ENCODE measurements at regions not wholly inside any gene's neighbourhood (a gene's known extent, or its start where the extent isn't known, plus 50 kb on each side); places are given as distances from the start of the nearest gene placed in this dataset.

DNA sequence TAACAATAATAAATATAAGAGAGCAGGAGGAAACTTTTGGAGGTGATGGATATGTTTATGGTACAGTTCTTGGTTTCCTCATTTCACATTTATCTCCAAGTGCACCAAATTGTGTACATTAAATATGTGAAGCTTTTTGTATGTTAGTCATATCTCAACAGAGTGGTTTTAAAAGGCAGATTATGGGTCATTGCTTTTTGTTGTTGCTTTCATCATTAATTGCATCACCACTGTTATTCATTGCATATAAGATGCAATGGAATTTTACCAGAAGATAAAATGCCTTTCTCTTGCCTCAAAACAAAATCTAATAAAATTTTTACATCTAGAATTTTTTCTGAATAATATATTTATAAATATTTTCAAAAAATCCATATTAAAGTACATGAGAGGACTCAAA lies 1198.9 kb upstream of the GBE1 start:
- no peaks in the 10 kb centered on the region for H3K27me3 ChIP-seq (ENCODE audit: insufficient read depth, poor library complexity, severe bottlenecking)
- TF ChIP-seq SPI1 (IDR thresholded peaks at IDR 0.05; ENCODE audit: borderline replicate concordance, low read depth) (no peak), POLR2AphosphoS5 (IDR thresholded peaks at IDR 0.05; ENCODE audit: low read depth) (no peak), GABPA (IDR thresholded peaks at IDR 0.05; ENCODE audit: low read depth) (no peak)
- TF ChIP-seq, protein P1, sequence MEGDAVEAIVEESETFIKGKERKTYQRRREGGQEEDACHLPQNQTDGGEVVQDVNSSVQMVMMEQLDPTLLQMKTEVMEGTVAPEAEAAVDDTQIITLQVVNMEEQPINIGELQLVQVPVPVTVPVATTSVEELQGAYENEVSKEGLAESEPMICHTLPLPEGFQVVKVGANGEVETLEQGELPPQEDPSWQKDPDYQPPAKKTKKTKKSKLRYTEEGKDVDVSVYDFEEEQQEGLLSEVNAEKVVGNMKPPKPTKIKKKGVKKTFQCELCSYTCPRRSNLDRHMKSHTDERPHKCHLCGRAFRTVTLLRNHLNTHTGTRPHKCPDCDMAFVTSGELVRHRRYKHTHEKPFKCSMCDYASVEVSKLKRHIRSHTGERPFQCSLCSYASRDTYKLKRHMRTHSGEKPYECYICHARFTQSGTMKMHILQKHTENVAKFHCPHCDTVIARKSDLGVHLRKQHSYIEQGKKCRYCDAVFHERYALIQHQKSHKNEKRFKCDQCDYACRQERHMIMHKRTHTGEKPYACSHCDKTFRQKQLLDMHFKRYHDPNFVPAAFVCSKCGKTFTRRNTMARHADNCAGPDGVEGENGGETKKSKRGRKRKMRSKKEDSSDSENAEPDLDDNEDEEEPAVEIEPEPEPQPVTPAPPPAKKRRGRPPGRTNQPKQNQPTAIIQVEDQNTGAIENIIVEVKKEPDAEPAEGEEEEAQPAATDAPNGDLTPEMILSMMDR (IDR thresholded peaks at IDR 0.05; ENCODE audit: insufficient read depth, low read length) = no peak
- TF ChIP-seq, protein P2, sequence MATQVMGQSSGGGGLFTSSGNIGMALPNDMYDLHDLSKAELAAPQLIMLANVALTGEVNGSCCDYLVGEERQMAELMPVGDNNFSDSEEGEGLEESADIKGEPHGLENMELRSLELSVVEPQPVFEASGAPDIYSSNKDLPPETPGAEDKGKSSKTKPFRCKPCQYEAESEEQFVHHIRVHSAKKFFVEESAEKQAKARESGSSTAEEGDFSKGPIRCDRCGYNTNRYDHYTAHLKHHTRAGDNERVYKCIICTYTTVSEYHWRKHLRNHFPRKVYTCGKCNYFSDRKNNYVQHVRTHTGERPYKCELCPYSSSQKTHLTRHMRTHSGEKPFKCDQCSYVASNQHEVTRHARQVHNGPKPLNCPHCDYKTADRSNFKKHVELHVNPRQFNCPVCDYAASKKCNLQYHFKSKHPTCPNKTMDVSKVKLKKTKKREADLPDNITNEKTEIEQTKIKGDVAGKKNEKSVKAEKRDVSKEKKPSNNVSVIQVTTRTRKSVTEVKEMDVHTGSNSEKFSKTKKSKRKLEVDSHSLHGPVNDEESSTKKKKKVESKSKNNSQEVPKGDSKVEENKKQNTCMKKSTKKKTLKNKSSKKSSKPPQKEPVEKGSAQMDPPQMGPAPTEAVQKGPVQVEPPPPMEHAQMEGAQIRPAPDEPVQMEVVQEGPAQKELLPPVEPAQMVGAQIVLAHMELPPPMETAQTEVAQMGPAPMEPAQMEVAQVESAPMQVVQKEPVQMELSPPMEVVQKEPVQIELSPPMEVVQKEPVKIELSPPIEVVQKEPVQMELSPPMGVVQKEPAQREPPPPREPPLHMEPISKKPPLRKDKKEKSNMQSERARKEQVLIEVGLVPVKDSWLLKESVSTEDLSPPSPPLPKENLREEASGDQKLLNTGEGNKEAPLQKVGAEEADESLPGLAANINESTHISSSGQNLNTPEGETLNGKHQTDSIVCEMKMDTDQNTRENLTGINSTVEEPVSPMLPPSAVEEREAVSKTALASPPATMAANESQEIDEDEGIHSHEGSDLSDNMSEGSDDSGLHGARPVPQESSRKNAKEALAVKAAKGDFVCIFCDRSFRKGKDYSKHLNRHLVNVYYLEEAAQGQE (IDR thresholded peaks at IDR 0.05; ENCODE audit: insufficient replicate concordance, low read depth) = no peak
- no peak overlapping the region for H3K27ac ChIP-seq (replicated peaks)
- no peak overlapping the region for H3K4me3 ChIP-seq (replicated peaks; ENCODE audit: insufficient read depth, low read length)
- no peak for DNase-seq (ENCODE audit: low read depth in 1 of 2, low spot score in 1 of 2)

GRCh38 chr3:82957696-82958095 lies 1196.3 kb upstream of the GBE1 start:
- DNase-seq (ENCODE audit: low read depth in 1 of 2, low spot score in 1 of 2) = no peak
- H3K27me3 ChIP-seq (ENCODE audit: insufficient read depth, poor library complexity, severe bottlenecking) = no peaks in the 10 kb centered on the region
- H3K27ac ChIP-seq (replicated peaks) = no peak overlapping the region
- TF ChIP-seq, protein P2 (IDR thresholded peaks at IDR 0.05; ENCODE audit: insufficient replicate concordance, low read depth) = no peak
- no peak for TF ChIP-seq POLR2AphosphoS5 (IDR thresholded peaks at IDR 0.05; ENCODE audit: low read depth)
- TF ChIP-seq GABPA (IDR thresholded peaks at IDR 0.05; ENCODE audit: low read depth) = no peak
- TF ChIP-seq, protein P1 (IDR thresholded peaks at IDR 0.05; ENCODE audit: insufficient read depth, low read length) = no peak
- no peak for TF ChIP-seq SPI1 (IDR thresholded peaks at IDR 0.05; ENCODE audit: borderline replicate concordance, low read depth)
- no peak overlapping the region for H3K4me3 ChIP-seq (replicated peaks; ENCODE audit: insufficient read depth, low read length)

DNA sequence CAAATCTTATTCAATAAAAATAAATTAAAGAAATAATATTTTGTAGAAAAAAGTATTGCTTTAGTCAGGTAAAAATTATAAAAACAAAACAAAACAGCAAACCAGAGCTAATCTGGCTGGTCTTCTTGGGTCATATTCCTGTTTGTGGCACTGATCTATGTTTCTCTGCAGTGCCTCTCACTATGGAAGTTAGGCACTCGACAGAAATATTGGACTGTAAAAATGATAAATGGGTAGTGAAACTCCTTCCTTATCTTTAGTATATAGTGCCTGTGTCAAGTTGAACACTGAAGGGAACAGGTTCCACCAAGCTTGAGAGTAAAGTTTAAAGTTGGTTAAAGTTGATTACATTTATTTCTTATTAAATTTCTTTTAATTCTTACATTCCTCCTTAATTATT lies 1195.6 kb upstream of the GBE1 start:
- no peak for DNase-seq (ENCODE audit: low read depth in 1 of 2, low spot score in 1 of 2)
- TF ChIP-seq, protein P2 (IDR thresholded peaks at IDR 0.05; ENCODE audit: insufficient replicate concordance, low read depth) = no peak
- TF ChIP-seq GABPA (IDR thresholded peaks at IDR 0.05; ENCODE audit: low read depth) (no peak), SPI1 (IDR thresholded peaks at IDR 0.05; ENCODE audit: borderline replicate concordance, low read depth) (no peak), POLR2AphosphoS5 (IDR thresholded peaks at IDR 0.05; ENCODE audit: low read depth) (no peak)
- TF ChIP-seq, protein P1 (IDR thresholded peaks at IDR 0.05; ENCODE audit: insufficient read depth, low read length) = no peak
- Histone ChIP-seq H3K27me3 (ENCODE audit: insufficient read depth, poor library complexity, severe bottlenecking) (no peaks in the 10 kb centered on the region), H3K27ac (replicated peaks) (no peak overlapping the region), H3K4me3 (replicated peaks; ENCODE audit: insufficient read depth, low read length) (no peak overlapping the region)

All from HL-60 (cell line).